H9 (cell line): ENCODE measurements at regions not wholly inside any gene's neighbourhood (a gene's known extent, or its start where the extent isn't known, plus 50 kb on each side); places are given as distances from the start of the nearest gene placed in this dataset.
"Not testable (repeated sequence)": the region's sequence is repeated elsewhere in the genome, so short reads cannot be mapped to it uniquely, and the experiment has no call there.

Experiments
- DNase-seq: peaks from one replicate; pipeline ENCODE4 v3.0.0-alpha.2; 2017
- H2AFZ ChIP-seq: one replicate; pipeline ENCODE4 v1.6.1; 2013; ENCODE audit warnings: mild to moderate bottlenecking, low read length, control low read depth, moderate library complexity
- H2AK5ac ChIP-seq: 2 replicates; pipeline ENCODE4 v1.6.1; 2013; ENCODE audit warnings: low read length, control low read depth, mixed read lengths; ENCODE audit not compliant: insufficient read length
- H2BK120ac ChIP-seq: one replicate; pipeline ENCODE4 v1.6.1; 2013; ENCODE audit warnings: low read depth, mild to moderate bottlenecking, low read length, control low read depth, inconsistent platforms; ENCODE audit not compliant: poor library complexity, severe bottlenecking
- H2BK12ac ChIP-seq: 2 replicates; pipeline ENCODE4 v1.6.1; 2013; ENCODE audit warnings: low read length, control low read depth, mixed read lengths, low read depth; ENCODE audit not compliant: insufficient read length
- H2BK15ac ChIP-seq: 2 replicates; pipeline ENCODE4 v1.6.1; 2013; ENCODE audit warnings: low read depth, low read length, control low read depth
- H2BK20ac ChIP-seq: one replicate; pipeline ENCODE4 v1.6.1; 2013; ENCODE audit warnings: low read depth, mild to moderate bottlenecking, low read length, control low read depth, inconsistent platforms; ENCODE audit not compliant: poor library complexity, severe bottlenecking
- H2BK5ac ChIP-seq: 2 replicates; pipeline ENCODE4 v1.6.1; 2013; ENCODE audit warnings: low read length, control low read depth, mixed read lengths; ENCODE audit not compliant: insufficient read length
- H3K14ac ChIP-seq: 2 replicates; pipeline ENCODE4 v1.6.1; 2013; ENCODE audit warnings: low read length, control low read depth; ENCODE audit not compliant: insufficient read depth
- H3K18ac ChIP-seq: 2 replicates; pipeline ENCODE4 v1.6.1; 2013; ENCODE audit warnings: low read depth, mild to moderate bottlenecking, mixed read lengths, low read length, control low read depth; ENCODE audit not compliant: insufficient read length
- H3K23ac ChIP-seq: 2 replicates; pipeline ENCODE4 v1.6.1; 2013; ENCODE audit warnings: low read length, control low read depth, mixed read lengths, low read depth; ENCODE audit not compliant: insufficient read length
- H3K23me2 ChIP-seq: 2 replicates; pipeline ENCODE4 v1.6.1; 2013; ENCODE audit warnings: low read depth, mild to moderate bottlenecking, mixed read lengths, low read length, control low read depth; ENCODE audit not compliant: insufficient read length, poor library complexity, severe bottlenecking
- H3K27ac ChIP-seq: 2 replicates; pipeline ENCODE4 v1.5.1; 2013; ENCODE audit warnings: low read length, control low read depth, mixed read lengths, low read depth; ENCODE audit not compliant: insufficient read length
- H3K27me3 ChIP-seq: 2 replicates; pipeline ENCODE4 v1.6.1; 2013; ENCODE audit warnings: low read length, control low read depth, inconsistent platforms; ENCODE audit not compliant: insufficient read depth
- H3K4ac ChIP-seq: 2 replicates; pipeline ENCODE4 v1.6.1; 2013; ENCODE audit warnings: low read depth, mild to moderate bottlenecking, control low read depth, inconsistent platforms, low read length, moderate library complexity
- H3K4me1 ChIP-seq: 2 replicates; pipeline ENCODE4 v1.6.1; 2013; ENCODE audit warnings: low read length, control low read depth, inconsistent platforms; ENCODE audit not compliant: insufficient read depth
- H3K4me2 ChIP-seq: 2 replicates; pipeline ENCODE4 v1.6.1; 2013; ENCODE audit warnings: low read length, control low read depth, mixed read lengths; ENCODE audit not compliant: insufficient read length, insufficient read depth
- H3K56ac ChIP-seq: 2 replicates; pipeline ENCODE4 v1.6.1; 2013; ENCODE audit warnings: low read depth, mild to moderate bottlenecking, mixed read lengths, low read length, control low read depth; ENCODE audit not compliant: insufficient read length
- H3K79me1 ChIP-seq: 2 replicates; pipeline ENCODE4 v1.6.1; 2013; ENCODE audit warnings: low read depth, mild to moderate bottlenecking, moderate library complexity, low read length, control low read depth, inconsistent platforms; ENCODE audit not compliant: insufficient read depth, poor library complexity, severe bottlenecking
- H3K79me2 ChIP-seq: 2 replicates; pipeline ENCODE4 v1.6.1; 2013; ENCODE audit warnings: low read length, control low read depth, inconsistent platforms; ENCODE audit not compliant: insufficient read depth
- H3K9ac ChIP-seq: 2 replicates; pipeline ENCODE4 v1.6.1; 2013; ENCODE audit warnings: low read length, control low read depth, mixed read lengths; ENCODE audit not compliant: insufficient read length; ENCODE audit errors: extremely low read depth
- H3K9me3 ChIP-seq: one replicate; pipeline ENCODE4 v1.6.1; 2013; ENCODE audit warnings: low read depth, low read length, inconsistent platforms; ENCODE audit not compliant: control insufficient read depth
- H3T11ph ChIP-seq: one replicate; pipeline ENCODE4 v1.6.1; 2013; ENCODE audit warnings: mild to moderate bottlenecking, low read length, control low read depth, inconsistent platforms
- H4K20me1 ChIP-seq: one replicate; pipeline ENCODE4 v1.6.1; 2013; ENCODE audit not compliant: control insufficient read depth, insufficient read length, insufficient read depth
- H4K5ac ChIP-seq: 2 replicates; pipeline ENCODE4 v1.6.1; 2013; ENCODE audit warnings: low read depth, mild to moderate bottlenecking, mixed read lengths, low read length, control low read depth; ENCODE audit not compliant: insufficient read length
- H4K8ac ChIP-seq: replicated peaks from 2 replicates; pipeline ENCODE4 v1.6.1; 2013; ENCODE audit warnings: low read length, control low read depth, mixed read lengths, low read depth; ENCODE audit not compliant: insufficient read length
- H4K91ac ChIP-seq: 2 replicates; pipeline ENCODE4 v1.6.1; 2013; ENCODE audit warnings: low read depth, mild to moderate bottlenecking, moderate library complexity, mixed read lengths, low read length, control low read depth; ENCODE audit not compliant: insufficient read length
- H3K27ac Mint-ChIP-seq, 3 experiments: 2 replicates in 2 of 3; 3 replicates in 1 of 3; pipeline ENCODE4 v1.8.0; 2020 to 2021; ENCODE audit warnings: mixed read lengths in 3 of 3, mild to moderate bottlenecking in 1 of 3, moderate library complexity in 1 of 3
- H3K27me3 Mint-ChIP-seq: 2 replicates; pipeline ENCODE4 v1.8.0; 2021; ENCODE audit warnings: low read depth, mild to moderate bottlenecking, moderate library complexity, mixed read lengths
- H3K36me3 Mint-ChIP-seq, 3 experiments: 2 replicates in 2 of 3; 3 replicates in 1 of 3; pipeline ENCODE4 v1.8.0; 2020 to 2021; ENCODE audit warnings: low read depth in 3 of 3, mixed read lengths in 3 of 3; ENCODE audit not compliant: insufficient read depth in 1 of 3
- H3K4me1 Mint-ChIP-seq, 2 experiments: 2 replicates each; pipeline ENCODE4 v1.8.0; 2020; ENCODE audit warnings: mixed read lengths in 2 of 2
- H3K4me3 Mint-ChIP-seq, 2 experiments: 2 replicates in 1 of 2; 3 replicates in 1 of 2; pipeline ENCODE4 v1.8.0; 2020 to 2021; ENCODE audit warnings: mild to moderate bottlenecking in 2 of 2, mixed read lengths in 2 of 2, moderate library complexity in 1 of 2
- H3K9me3 Mint-ChIP-seq, 2 experiments: 2 replicates in 1 of 2; 3 replicates in 1 of 2; pipeline ENCODE4 v1.8.0; 2020; ENCODE audit warnings: mild to moderate bottlenecking in 2 of 2, mixed read lengths in 2 of 2, moderate library complexity in 1 of 2
- WGBS: extraction: QIAGEN DNeasy Blood & Tissue Kit; methylation state at CpG from one replicate; pipeline ENCODE4 v1.1.7; 2013; ENCODE audit warnings: missing lambda C conversion rate, low lambda C conversion rate, mixed read lengths; ENCODE audit not compliant: insufficient read length; ENCODE audit errors: extremely low coverage; 5-methylcytosine and 5-hydroxymethylcytosine counted together
- TF ChIP-seq, protein P1 (sequence below): fragments of 200-600 bp; sonication (generic); conservative IDR thresholded peaks from 3 replicates; pipeline ENCODE4 v1.8.0; 2021; ENCODE audit warnings: antibody characterized with exemption, mild to moderate bottlenecking

DNA sequence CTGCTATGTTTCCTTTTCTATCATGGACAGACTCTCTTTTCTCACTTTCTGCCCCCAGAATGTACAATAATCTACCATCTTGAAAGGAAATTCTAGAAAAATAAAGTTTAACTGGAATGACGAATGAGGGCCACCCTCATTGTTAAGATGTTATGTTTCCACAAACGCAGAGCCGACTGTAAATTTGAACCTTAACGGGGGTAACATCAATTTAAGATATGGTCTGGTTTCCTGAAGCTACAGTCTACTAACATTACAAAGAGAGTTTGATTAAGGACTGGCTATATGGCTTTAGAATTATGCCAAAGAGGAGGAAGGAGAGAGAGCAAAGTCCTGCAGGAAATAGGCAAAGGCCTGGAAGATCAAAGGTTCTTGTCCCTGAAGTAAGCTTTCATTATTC lies 227.2 kb downstream of the USP46 start:
- Histone ChIP-seq H2BK12ac (no peak overlapping the region), H3T11ph (no peak overlapping the region), H2BK20ac (no peak overlapping the region), H3K4me1 (no peaks in the 10 kb centered on the region), H3K23me2 (no peaks in the 10 kb centered on the region), H3K9me3 (no peaks in the 10 kb centered on the region), H3K27ac (no peak overlapping the region), H2AK5ac (no peak overlapping the region), H2BK15ac (no peak overlapping the region), H3K79me1 (no peaks in the 10 kb centered on the region), H4K91ac (no peak overlapping the region), H3K14ac (no peak overlapping the region), H3K18ac (no peak overlapping the region), H3K56ac (no peak overlapping the region), H2AFZ (no peak overlapping the region), H4K5ac (no peak overlapping the region), H3K9ac (no peak overlapping the region), H4K8ac (no peak overlapping the region), H2BK120ac (no peak overlapping the region), H3K4ac (no peak overlapping the region), H2BK5ac (no peak overlapping the region), H3K4me2 (no peak overlapping the region), H3K27me3 (no peaks in the 10 kb centered on the region), H3K79me2 (no peaks in the 10 kb centered on the region), H4K20me1 (no peaks in the 10 kb centered on the region), H3K23ac (no peak overlapping the region)
- H3K4me3 Mint-ChIP-seq, result no peak overlapping the region
- H3K27me3 Mint-ChIP-seq, result no peaks in the 10 kb centered on the region
- H3K4me1 Mint-ChIP-seq, result peaks cover 3 to 5% of the 10 kb centered on the region in 2 experiments; a peak in 3 of 4 replicates
- H3K36me3 Mint-ChIP-seq, result no peaks in the 10 kb centered on the region
- DNase-seq, result no peak
- TF ChIP-seq, protein P1, sequence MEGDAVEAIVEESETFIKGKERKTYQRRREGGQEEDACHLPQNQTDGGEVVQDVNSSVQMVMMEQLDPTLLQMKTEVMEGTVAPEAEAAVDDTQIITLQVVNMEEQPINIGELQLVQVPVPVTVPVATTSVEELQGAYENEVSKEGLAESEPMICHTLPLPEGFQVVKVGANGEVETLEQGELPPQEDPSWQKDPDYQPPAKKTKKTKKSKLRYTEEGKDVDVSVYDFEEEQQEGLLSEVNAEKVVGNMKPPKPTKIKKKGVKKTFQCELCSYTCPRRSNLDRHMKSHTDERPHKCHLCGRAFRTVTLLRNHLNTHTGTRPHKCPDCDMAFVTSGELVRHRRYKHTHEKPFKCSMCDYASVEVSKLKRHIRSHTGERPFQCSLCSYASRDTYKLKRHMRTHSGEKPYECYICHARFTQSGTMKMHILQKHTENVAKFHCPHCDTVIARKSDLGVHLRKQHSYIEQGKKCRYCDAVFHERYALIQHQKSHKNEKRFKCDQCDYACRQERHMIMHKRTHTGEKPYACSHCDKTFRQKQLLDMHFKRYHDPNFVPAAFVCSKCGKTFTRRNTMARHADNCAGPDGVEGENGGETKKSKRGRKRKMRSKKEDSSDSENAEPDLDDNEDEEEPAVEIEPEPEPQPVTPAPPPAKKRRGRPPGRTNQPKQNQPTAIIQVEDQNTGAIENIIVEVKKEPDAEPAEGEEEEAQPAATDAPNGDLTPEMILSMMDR, result no peak
- H3K27ac Mint-ChIP-seq, result no peak overlapping the region
- WGBS, result no CpG with 5 or more reads among the region's 4 CpGs
- no peaks in the 10 kb centered on the region; a peak in 1 of 5 replicates for H3K9me3 Mint-ChIP-seq

DNA sequence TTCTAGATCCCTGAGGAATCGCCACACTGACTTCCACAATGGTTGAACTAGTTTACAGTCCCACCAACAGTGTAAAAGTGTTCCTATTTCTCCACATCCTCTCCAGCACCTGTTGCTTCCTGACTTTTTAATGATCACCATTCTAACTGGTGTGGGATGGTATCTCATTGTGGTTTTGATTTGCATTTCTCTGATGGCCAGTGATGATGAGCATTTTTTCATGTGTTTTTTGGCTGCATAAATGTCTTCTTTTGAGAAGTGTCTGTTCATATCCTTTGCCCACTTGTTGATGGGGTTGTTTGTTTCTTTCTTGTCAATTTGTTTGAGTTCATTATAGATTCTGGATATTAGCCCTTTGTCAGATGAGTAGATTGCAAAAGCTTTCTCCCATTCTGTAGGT lies 216.6 kb downstream of the USP46 start:
- not testable (repeated sequence) for H4K5ac ChIP-seq, H3K27ac Mint-ChIP-seq, H3K56ac ChIP-seq, H3K4me2 ChIP-seq, H3K23ac ChIP-seq, H3K27ac ChIP-seq, H3K4me1 ChIP-seq, H3K9me3 ChIP-seq, H4K91ac ChIP-seq, H2BK15ac ChIP-seq, H4K8ac ChIP-seq, DNase-seq, H2AK5ac ChIP-seq, H3K4me3 Mint-ChIP-seq, H3K23me2 ChIP-seq, H2BK20ac ChIP-seq, H2AFZ ChIP-seq, H3K27me3 Mint-ChIP-seq, H3K18ac ChIP-seq, H4K20me1 ChIP-seq, H3K9ac ChIP-seq, H2BK5ac ChIP-seq, H3K14ac ChIP-seq, H3K4me1 Mint-ChIP-seq, H3K79me1 ChIP-seq, H3T11ph ChIP-seq, H2BK12ac ChIP-seq, H3K4ac ChIP-seq, H3K27me3 ChIP-seq, H3K79me2 ChIP-seq, H2BK120ac ChIP-seq
- H3K36me3 Mint-ChIP-seq, result peaks cover 4 to 20% (median 7%) of the 10 kb centered on the region in 3 experiments; a peak in 5 of 7 replicates
- WGBS, result no CpG with 5 or more reads among the region's 1 CpG
- peaks cover 28 to 33% of the 10 kb centered on the region in 2 experiments for H3K9me3 Mint-ChIP-seq
